ENCODE measurements at regions not wholly inside any gene's neighbourhood (a gene's known extent, or its start where the extent isn't known, plus 50 kb on each side); places are given as distances from the start of the nearest gene placed in this dataset.
"Not testable (repeated sequence)": the region's sequence is repeated elsewhere in the genome, so short reads cannot be mapped to it uniquely, and the experiment has no call there.

- DNase-seq (ENCODE audit: low read depth in 2 of 2): peak in 1 of 2 donors; percentile 27
- H3K4me3 ChIP-seq (replicated peaks in 1 of 2; ENCODE audit: low read depth in 2 of 2, low read length in 2 of 2): no peak overlapping the region
- TF ChIP-seq CTCF (IDR thresholded peaks at IDR 0.05; ENCODE audit: low read depth, low read length): no peak
These were observed 92.4 kb upstream of the TMEM178A start for GRCh38 chr2:39573276-39573675.

DNA sequence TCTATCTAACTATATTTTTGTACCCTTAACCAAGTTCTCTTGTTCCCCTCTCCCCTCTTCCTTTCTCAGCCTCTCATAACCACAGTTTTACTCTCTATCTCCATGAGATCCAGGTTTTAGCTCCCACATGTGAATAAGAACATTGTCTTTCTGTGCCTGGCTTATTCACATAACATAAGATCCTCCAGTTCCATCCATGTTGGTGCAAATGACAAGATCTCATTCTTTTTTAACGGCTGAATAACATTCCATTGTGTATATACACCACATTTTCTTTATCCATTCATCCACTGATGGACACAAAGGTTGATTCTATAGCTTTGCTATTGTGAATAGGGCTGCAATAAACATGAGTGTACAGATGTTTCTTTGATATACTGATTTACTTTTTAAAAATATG, 83.9 kb upstream of the TMEM178A start:
- no peak overlapping the region for H3K4me3 ChIP-seq (replicated peaks in 1 of 2; ENCODE audit: low read depth in 2 of 2, low read length in 2 of 2)
- no peak for DNase-seq (ENCODE audit: low read depth in 2 of 2)
- TF ChIP-seq CTCF (IDR thresholded peaks at IDR 0.05; ENCODE audit: low read depth, low read length): no peak

DNA sequence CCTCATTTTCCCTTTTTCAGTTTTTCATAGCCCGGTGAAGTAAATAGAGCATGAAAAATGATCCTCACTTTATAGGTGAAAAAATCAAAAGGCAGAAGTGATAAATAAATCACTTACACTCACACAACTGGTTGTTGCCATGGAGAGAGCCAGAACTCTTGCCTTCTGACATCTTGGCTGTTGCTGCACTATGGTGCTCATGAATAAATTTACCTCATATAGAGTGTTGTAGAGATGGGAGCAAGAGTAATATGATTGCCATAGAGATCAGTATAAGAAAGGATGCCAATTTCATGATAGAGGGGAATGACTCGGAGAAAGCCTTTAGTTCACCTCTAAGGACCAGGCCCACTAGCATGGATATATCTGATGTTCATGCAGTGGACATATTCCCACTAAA, 82.5 kb upstream of the TMEM178A start:
- H3K4me3 ChIP-seq (replicated peaks in 1 of 2; ENCODE audit: low read depth in 2 of 2, low read length in 2 of 2): no peak overlapping the region
- no peak for TF ChIP-seq CTCF (IDR thresholded peaks at IDR 0.05; ENCODE audit: low read depth, low read length)
- no peak for DNase-seq (ENCODE audit: low read depth in 2 of 2)

DNA sequence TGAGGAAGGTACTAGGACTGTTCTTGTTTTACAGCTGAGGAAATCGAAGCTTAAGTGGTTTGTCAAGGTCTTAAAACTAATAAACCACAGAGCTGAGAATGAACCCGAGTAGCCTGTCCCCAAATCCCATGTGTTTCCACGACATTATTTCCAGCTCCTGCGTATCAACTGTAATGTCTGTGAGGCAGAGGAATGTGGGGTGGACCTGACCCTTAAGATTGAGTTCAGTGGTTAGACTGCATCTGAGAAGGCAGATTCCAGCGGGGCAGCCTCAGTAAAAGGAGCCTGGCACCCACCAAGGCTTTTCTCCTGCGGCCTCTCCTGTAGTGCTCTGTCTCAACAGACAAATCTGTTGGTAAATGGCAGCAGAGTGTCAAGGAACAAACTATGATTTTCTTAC, 81.9 kb upstream of the TMEM178A start:
- TF ChIP-seq CTCF (IDR thresholded peaks at IDR 0.05; ENCODE audit: low read depth, low read length): no peak
- H3K4me3 ChIP-seq (replicated peaks in 1 of 2; ENCODE audit: low read depth in 2 of 2, low read length in 2 of 2): no peak overlapping the region

DNA sequence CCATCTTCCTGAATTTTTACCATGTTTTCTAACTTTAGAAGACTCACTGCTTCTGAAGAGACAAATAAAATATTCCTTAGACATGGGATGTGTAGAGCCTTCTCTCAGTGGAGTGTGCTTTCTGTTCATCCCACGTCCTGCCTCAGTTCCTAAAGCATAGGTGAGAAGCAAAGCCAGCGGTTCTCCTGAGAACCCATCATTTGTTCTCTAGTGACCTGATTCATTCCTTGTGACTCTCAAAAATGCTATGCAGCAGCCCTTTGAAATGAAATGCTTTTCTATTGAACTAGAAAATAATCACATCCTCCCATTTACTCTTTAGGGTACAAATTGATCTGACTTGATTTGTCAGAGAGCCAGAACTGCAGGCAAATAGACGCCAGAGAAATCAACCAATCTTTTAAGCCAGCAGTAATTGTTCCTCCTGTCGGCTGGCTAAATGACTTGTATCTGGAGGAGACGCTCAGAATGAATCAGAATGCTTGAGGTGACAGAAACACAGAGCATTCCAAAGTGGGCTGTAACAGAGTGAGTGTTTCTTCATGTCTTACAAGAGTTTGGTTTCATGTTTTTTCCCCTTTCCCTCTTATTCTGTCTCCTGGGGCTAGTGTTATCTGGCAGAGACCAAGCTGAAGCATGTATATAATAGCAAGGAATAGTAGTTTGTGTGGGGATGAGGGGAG, 81.3 kb upstream of the TMEM178A start:
- DNase-seq (ENCODE audit: low read depth in 2 of 2): peak; percentile 74 to 91
- H3K4me3 ChIP-seq (replicated peaks in 1 of 2; ENCODE audit: low read depth in 2 of 2, low read length in 2 of 2): no peak overlapping the region
- no peak for TF ChIP-seq CTCF (IDR thresholded peaks at IDR 0.05; ENCODE audit: low read depth, low read length)

More for the DNA sequence above, 81.9 kb upstream of the TMEM178A start:
- DNase-seq (ENCODE audit: low read depth in 2 of 2): no peak

DNA sequence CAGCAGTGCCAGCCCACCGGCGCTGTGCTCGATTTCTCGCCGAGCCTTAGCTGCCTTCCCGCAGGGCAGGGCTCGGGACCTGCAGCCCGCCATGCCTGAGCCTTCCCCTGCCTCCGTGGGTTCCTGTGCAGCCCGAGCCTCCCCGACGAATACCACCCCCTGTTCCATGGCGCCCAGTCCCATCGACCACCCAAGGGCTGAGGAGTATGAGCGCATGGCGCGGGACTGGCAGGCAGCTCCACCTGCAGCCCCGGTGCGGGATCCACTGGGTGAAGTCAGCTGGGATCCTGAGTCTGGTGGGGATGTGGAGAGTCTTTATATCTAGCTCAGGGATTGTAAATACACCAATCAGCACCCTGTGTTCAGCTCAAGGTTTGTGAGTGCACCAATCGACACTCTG, 80.2 kb upstream of the TMEM178A start:
- H3K4me3 ChIP-seq (replicated peaks in 1 of 2; ENCODE audit: low read depth in 2 of 2, low read length in 2 of 2); DNase-seq (ENCODE audit: low read depth in 2 of 2): not testable (repeated sequence)

DNA sequence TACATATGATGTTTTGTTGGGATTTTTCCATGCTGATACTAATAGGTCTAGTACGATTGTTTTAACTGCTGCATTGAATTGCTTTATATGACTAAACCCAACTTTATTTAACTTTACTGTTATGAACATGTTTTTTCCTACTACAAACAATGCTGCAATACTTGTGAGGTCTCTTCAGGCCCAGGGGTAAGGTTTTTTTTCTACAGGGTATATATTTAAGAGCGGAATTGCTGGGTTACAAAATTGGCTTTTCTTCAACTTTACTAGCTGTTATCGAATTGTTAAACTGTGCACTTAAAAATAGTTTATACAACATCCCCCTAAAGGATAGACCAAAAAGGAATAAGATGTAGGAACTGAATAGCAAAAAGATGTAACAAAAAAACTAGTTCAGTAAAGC, 78.5 kb upstream of the TMEM178A start:
- H3K4me3 ChIP-seq (replicated peaks in 1 of 2; ENCODE audit: low read depth in 2 of 2, low read length in 2 of 2): no peak overlapping the region
- TF ChIP-seq CTCF (IDR thresholded peaks at IDR 0.05; ENCODE audit: low read depth, low read length): no peak
- DNase-seq (ENCODE audit: low read depth in 2 of 2): no peak

Measured in cardiac fibroblast (primary cell).